GM12878 (cell line): ENCODE measurements at regions not wholly inside any gene's neighbourhood (a gene's known extent, or its start where the extent isn't known, plus 50 kb on each side); places are given as distances from the start of the nearest gene placed in this dataset.

ENCODE experiments used
- ATAC-seq: fragments of 200-7000 bp; cut with Tn5 transposase; 3 replicates; pipeline ENCODE4 v1.9.1; 2020; ENCODE audit warnings: mild to moderate bottlenecking, moderate library complexity
- BruUV-seq: library from RNA; stranded (reverse); fragments of 400-500 nt; replicated peaks from 2 replicates; lab custom pipeline; 2021; lab: Mats Ljungman, UMichigan
- CTCF ChIA-PET: fragments of 300-600 bp; sonication (Branson Sonifier 250); formaldehyde crosslinking; extraction: SDS; loops from one replicate; lab custom pipeline; 2021; ENCODE audit warnings: inconsistent platforms; lab: Yijun Ruan, JAX
- POLR2A ChIA-PET: fragments of 350-600 bp; formaldehyde crosslinking; extraction: SDS; loops from one replicate; lab custom pipeline; 2021; ENCODE audit warnings: inconsistent platforms; lab: Charles Lee
- RAD21 ChIA-PET: fragments of 300-600 bp; sonication (Branson Sonifier 250); formaldehyde crosslinking; loops from one replicate; lab custom pipeline; 2023; ENCODE audit warnings: antibody characterized with exemption; ENCODE audit not compliant: unreplicated experiment; lab: Charles Lee
- SMC1A ChIA-PET: fragments of 300-600 bp; sonication (Branson Sonifier 250); formaldehyde crosslinking; loops from one replicate; lab custom pipeline; 2023; ENCODE audit not compliant: unreplicated experiment, uncharacterized antibody; lab: Charles Lee
- DNase-seq: peaks from one replicate; pipeline ENCODE4 v3.0.0-alpha.2; 2011; ENCODE audit warnings: low read depth, low spot score
- FAIRE-seq: peaks from 3 replicates; lab custom pipeline; 2011; peaks lifted over from hg19 to GRCh38; lab: Jason Lieb, UNC
- H2AFZ ChIP-seq: 2 replicates; pipeline ENCODE4 v1.6.0; 2011; ENCODE audit warnings: low read depth, low read length, control low read depth; ENCODE audit not compliant: control insufficient read depth
- H3K27ac ChIP-seq: 2 replicates; pipeline ENCODE4 v1.5.1; 2011; ENCODE audit warnings: control low read depth; ENCODE audit not compliant: control insufficient read depth, insufficient read depth
- H3K27me3 ChIP-seq, 2 experiments: replicated peaks in 1 of 2; 2 replicates each; pipeline versions ENCODE4 v1.6.0 to v1.6.1; 2011; ENCODE audit warnings: low read length in 1 of 2; ENCODE audit not compliant: control insufficient read depth in 2 of 2, insufficient read depth in 2 of 2
- H3K36me3 ChIP-seq, 2 experiments: 2 replicates each; pipeline ENCODE4 v1.5.1; 2011; ENCODE audit warnings: low read length in 1 of 2; ENCODE audit not compliant: control insufficient read depth in 2 of 2, insufficient read depth in 2 of 2
- H3K4me1 ChIP-seq: 2 replicates; pipeline ENCODE4 v1.6.1; 2011; ENCODE audit warnings: mild to moderate bottlenecking, low read length, moderate library complexity, mixed read lengths; ENCODE audit not compliant: control insufficient read depth, insufficient read depth
- H3K4me2 ChIP-seq: 2 replicates; pipeline ENCODE4 v1.6.0; 2011; ENCODE audit warnings: control low read depth; ENCODE audit not compliant: control insufficient read depth, insufficient read depth
- H3K4me3 ChIP-seq: fragments of 200-600 bp; sonication (generic); 2 replicates; pipeline ENCODE4 v1.5.1; 2016
- H3K79me2 ChIP-seq: 2 replicates; pipeline ENCODE4 v1.6.0; 2011; ENCODE audit warnings: low read length; ENCODE audit not compliant: control insufficient read depth, insufficient read depth
- H3K9ac ChIP-seq: 2 replicates; pipeline ENCODE4 v1.8.0; 2011; ENCODE audit warnings: low read length, control low read depth, mixed read lengths; ENCODE audit not compliant: control insufficient read depth, insufficient read depth
- H3K9me3 ChIP-seq: replicated peaks from 3 replicates; pipeline ENCODE4 v1.5.1; 2011; ENCODE audit warnings: mild to moderate bottlenecking, low read length; ENCODE audit not compliant: control insufficient read depth, insufficient read depth
- H4K20me1 ChIP-seq: 2 replicates; pipeline ENCODE4 v1.6.0; 2011; ENCODE audit not compliant: control insufficient read depth, insufficient read depth
- BACH1 ChIP-seq: fragments of 450-650 bp; IDR thresholded peaks from 2 replicates; pipeline ENCODE4 v1.6.1; 2017; ENCODE audit warnings: mild to moderate bottlenecking, borderline replicate concordance
- BHLHE40 ChIP-seq, 2 experiments: fragments of 450-650 bp in 1 of 2; IDR thresholded peaks; 2 replicates each; pipeline ENCODE4 v1.6.1; 2011 to 2017; ENCODE audit warnings: low read depth in 2 of 2, borderline replicate concordance in 1 of 2, improper control_type of control experiment in 1 of 2, low read length in 1 of 2, mild to moderate bottlenecking in 1 of 2
- BMI1 ChIP-seq: fragments of 450-650 bp; IDR thresholded peaks from 2 replicates; pipeline ENCODE4 v1.6.1; 2016; ENCODE audit warnings: mild to moderate bottlenecking, moderate library complexity, borderline replicate concordance
- HSF1 ChIP-seq: fragments of 150-350 bp; IDR thresholded peaks from 2 replicates; pipeline ENCODE4 v1.6.1; 2014; ENCODE audit warnings: mild to moderate bottlenecking, low read depth, low read length
- MLLT1 ChIP-seq: fragments of 450-650 bp; IDR thresholded peaks from 2 replicates; pipeline ENCODE4 v1.6.1; 2016; ENCODE audit warnings: mild to moderate bottlenecking
- PKNOX1 ChIP-seq: fragments of 450-650 bp; IDR thresholded peaks from 2 replicates; pipeline ENCODE4 v1.6.1; 2016; ENCODE audit warnings: mild to moderate bottlenecking
- SREBF1 ChIP-seq: IDR thresholded peaks from 2 replicates; pipeline ENCODE4 v1.6.1; 2012; ENCODE audit warnings: mild to moderate bottlenecking, low read length
- ZBTB33 ChIP-seq: fragments of 450-650 bp; IDR thresholded peaks from 2 replicates; pipeline ENCODE4 v1.6.1; 2017; ENCODE audit warnings: mild to moderate bottlenecking
- ZSCAN29 ChIP-seq: fragments of 450-650 bp; IDR thresholded peaks from 2 replicates; pipeline ENCODE4 v1.6.1; 2017; ENCODE audit warnings: mild to moderate bottlenecking, moderate library complexity
- WGBS: methylation state at CpG from one replicate; pipeline ENCODE4 v1.1.6; 2016; ENCODE audit warnings: low lambda C conversion rate; ENCODE audit not compliant: insufficient replicate concordance, insufficient coverage; ENCODE audit errors: missing lambda C conversion rate; 5-methylcytosine and 5-hydroxymethylcytosine counted together
- in situ Hi-C: fragments of 300-500 bp; cut with MboI; formaldehyde crosslinking; loops from 9 replicates; pipeline ENCODE4 v1.14.3; 2018; ENCODE audit warnings: mixed read lengths
- intact Hi-C: fragments of 100-400 bp; cut with micrococcal nuclease; formaldehyde crosslinking; loops from one replicate; pipeline ENCODE4 v1.14.2; 2022; ENCODE audit not compliant: unreplicated experiment

- BruUV-seq = no TSS peak
- H3K9me3 ChIP-seq = no peaks in the 10 kb centered on the region
- RAD21 ChIA-PET = interaction anchor here (1.7 kb wide), 1 partner anchor 199 kb away, joined by 8 read pairs; no protein-coding TSS in a partner anchor
- no peak for FAIRE-seq
- SMC1A ChIA-PET = interaction anchor here (0.6 kb wide), 1 partner anchor 171 kb away, joined by 3 read pairs; no protein-coding TSS in a partner anchor
- H3K27ac ChIP-seq = no peak overlapping the region
- H3K4me1 ChIP-seq = no peaks in the 10 kb centered on the region
- no peak overlapping the region for H3K4me3 ChIP-seq
- no peaks in the 10 kb centered on the region for H3K79me2 ChIP-seq
- no peaks in the 10 kb centered on the region for H3K27me3 ChIP-seq
- CTCF ChIA-PET = no interaction called here
- H3K36me3 ChIP-seq = no peaks in the 10 kb centered on the region
- intact Hi-C loops = no loop called here
- no peak for DNase-seq
- POLR2A ChIA-PET = interaction anchor here (0.6 kb wide), 2 partner anchors 22 to 37 kb away, joined by 3 to 5 read pairs; no protein-coding TSS in a partner anchor
- no peaks in the 10 kb centered on the region for H4K20me1 ChIP-seq
- TF ChIP-seq ZSCAN29 = no peak
- peak; percentile 70 for TF ChIP-seq PKNOX1
- no peak for TF ChIP-seq BMI1
- H2AFZ ChIP-seq = no peak overlapping the region
- H3K9ac ChIP-seq = no peak overlapping the region
- in situ Hi-C loops = no loop called here
- 49% methylated on average over 7 of the region's 7 CpGs for WGBS
- ATAC-seq = no peak
- H3K4me2 ChIP-seq = no peak overlapping the region
Measured at GRCh38 chr14:100446572-100446971, 123.4 kb downstream of the SLC25A47 start.

GRCh38 chr14:100448376-100448775 is 125.2 kb downstream of the SLC25A47 start:
- no peak overlapping the region for H3K4me3 ChIP-seq
- no peaks in the 10 kb centered on the region for H3K9me3 ChIP-seq
- FAIRE-seq = no peak
- SMC1A ChIA-PET = no interaction called here
- no peaks in the 10 kb centered on the region for H3K79me2 ChIP-seq
- H3K27ac ChIP-seq = no peak overlapping the region
- H3K36me3 ChIP-seq = no peaks in the 10 kb centered on the region
- no peak for TF ChIP-seq ZBTB33
- TF ChIP-seq BACH1 = no peak
- TF ChIP-seq BHLHE40 (IDR thresholded peaks at IDR 0.05; ENCODE audit: borderline replicate concordance in 1 of 2, low read depth in 2 of 2, low read length in 1 of 2) = no peak
- no peak for TF ChIP-seq MLLT1
- TF ChIP-seq HSF1 = no peak
- TF ChIP-seq SREBF1 = no peak
- TF ChIP-seq, all 136 proteins: peak for 0
- ChIA-PET CTCF (no interaction called here), RAD21 (no interaction called here), POLR2A (no interaction called here)
- Histone ChIP-seq H3K4me1 (no peaks in the 10 kb centered on the region), H3K4me2 (no peak overlapping the region), H3K27me3 (no peaks in the 10 kb centered on the region), H3K9ac (no peak overlapping the region), H4K20me1 (no peaks in the 10 kb centered on the region), H2AFZ (no peak overlapping the region)
- WGBS = 64% methylated on average over 5 of the region's 5 CpGs
- in situ Hi-C loops (no loop called here), intact Hi-C loops (no loop called here)
- BruUV-seq = no TSS peak
- ATAC-seq = no peak
- no peak for DNase-seq
